BE2C (cell line): ENCODE measurements at regions not wholly inside any gene's neighbourhood (a gene's known extent, or its start where the extent isn't known, plus 50 kb on each side); places are given as distances from the start of the nearest gene placed in this dataset.

ENCODE experiments used
- DNase-seq: peaks from one replicate; pipeline ENCODE4 v3.0.0-alpha.2; 2020
- H3K27me3 ChIP-seq: fragments of 250-450 bp; sonication (Bioruptor Pico); 2 replicates; pipeline ENCODE4 v1.5.1; 2020; ENCODE audit warnings: mild to moderate bottlenecking
- H3K36me3 ChIP-seq: fragments of 250-450 bp; sonication (Bioruptor Pico); 2 replicates; pipeline ENCODE4 v1.5.1; 2020; ENCODE audit warnings: mild to moderate bottlenecking
- H3K4me1 ChIP-seq: fragments of 250-450 bp; sonication (Bioruptor Pico); 2 replicates; pipeline ENCODE4 v1.5.1; 2020
- H3K4me3 ChIP-seq: 2 replicates; pipeline ENCODE4 v1.5.1; 2011; ENCODE audit warnings: low read depth, low read length
- H3K9me3 ChIP-seq: fragments of 250-450 bp; sonication (Bioruptor Pico); 2 replicates; pipeline ENCODE4 v1.5.1; 2020
- TF ChIP-seq, protein P1 (sequence below): IDR thresholded peaks from 2 replicates; pipeline ENCODE4 v1.5.1; 2012; ENCODE audit warnings: mild to moderate bottlenecking, low read depth, low read length

DNA sequence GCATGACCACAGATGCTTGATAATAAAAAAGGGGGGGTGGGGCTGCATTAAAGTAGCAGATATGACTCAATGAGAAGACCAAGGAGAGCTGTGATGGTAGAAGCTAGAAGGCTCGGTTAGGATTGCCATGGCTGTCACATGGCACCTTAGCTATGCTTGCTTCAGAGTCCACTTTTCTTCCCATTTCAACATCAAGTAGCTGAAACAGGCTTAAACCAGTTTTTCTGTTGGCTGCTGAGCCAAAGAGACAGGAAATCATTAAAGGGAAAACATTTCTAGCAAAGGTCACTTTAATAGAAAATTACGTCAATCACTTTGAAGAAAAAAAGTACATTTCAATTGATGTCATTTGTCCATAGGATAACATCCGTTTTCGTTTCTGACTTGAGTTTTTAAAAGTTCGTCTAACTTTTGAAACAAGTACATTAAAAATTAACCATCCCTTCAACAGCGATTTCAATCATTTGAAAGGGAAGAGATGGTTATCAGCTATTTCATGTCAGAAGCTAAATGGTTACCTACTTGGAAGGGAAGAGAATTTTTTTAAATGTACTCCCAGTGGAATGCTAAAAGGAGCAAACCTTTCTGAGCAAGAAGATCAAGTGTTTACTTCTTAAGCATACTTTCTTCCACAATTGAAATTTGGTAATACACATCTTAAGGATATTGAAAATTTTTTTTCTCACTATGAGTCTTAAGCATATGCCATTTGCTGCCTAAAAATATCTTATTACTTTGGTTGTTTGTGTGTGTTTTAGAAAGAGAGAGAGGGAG is 488.1 kb upstream of the PRMT6 start:
- Histone ChIP-seq H3K4me3 (no peak overlapping the region), H3K36me3 (no peaks in the 10 kb centered on the region), H3K4me1 (no peaks in the 10 kb centered on the region), H3K9me3 (no peaks in the 10 kb centered on the region), H3K27me3 (no peaks in the 10 kb centered on the region)
- TF ChIP-seq, protein P1, sequence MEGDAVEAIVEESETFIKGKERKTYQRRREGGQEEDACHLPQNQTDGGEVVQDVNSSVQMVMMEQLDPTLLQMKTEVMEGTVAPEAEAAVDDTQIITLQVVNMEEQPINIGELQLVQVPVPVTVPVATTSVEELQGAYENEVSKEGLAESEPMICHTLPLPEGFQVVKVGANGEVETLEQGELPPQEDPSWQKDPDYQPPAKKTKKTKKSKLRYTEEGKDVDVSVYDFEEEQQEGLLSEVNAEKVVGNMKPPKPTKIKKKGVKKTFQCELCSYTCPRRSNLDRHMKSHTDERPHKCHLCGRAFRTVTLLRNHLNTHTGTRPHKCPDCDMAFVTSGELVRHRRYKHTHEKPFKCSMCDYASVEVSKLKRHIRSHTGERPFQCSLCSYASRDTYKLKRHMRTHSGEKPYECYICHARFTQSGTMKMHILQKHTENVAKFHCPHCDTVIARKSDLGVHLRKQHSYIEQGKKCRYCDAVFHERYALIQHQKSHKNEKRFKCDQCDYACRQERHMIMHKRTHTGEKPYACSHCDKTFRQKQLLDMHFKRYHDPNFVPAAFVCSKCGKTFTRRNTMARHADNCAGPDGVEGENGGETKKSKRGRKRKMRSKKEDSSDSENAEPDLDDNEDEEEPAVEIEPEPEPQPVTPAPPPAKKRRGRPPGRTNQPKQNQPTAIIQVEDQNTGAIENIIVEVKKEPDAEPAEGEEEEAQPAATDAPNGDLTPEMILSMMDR = no peak
- no peak for DNase-seq

DNA sequence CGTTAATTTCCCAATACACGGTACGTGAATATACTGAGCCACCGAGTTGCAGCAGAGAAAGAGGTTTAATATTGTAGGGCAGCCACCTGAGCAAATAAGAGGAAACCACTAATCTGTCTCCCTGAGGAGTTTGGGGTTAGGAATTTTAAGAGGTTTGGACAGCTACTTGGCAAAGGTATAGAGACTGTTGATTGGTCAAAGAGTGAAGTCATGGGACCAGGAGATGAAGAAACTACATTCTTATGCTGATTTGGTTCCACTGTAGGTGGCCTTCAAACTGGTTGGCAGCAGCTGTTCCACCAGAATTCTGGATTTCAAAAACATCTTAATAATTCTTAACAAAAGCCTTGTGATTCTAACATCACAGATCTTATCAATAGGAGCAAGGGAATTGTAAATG is 485.4 kb upstream of the PRMT6 start:
- no peak for DNase-seq
- Histone ChIP-seq H3K9me3 (no peaks in the 10 kb centered on the region), H3K27me3 (no peaks in the 10 kb centered on the region), H3K4me3 (no peak overlapping the region), H3K36me3 (no peaks in the 10 kb centered on the region), H3K4me1 (no peaks in the 10 kb centered on the region)
- TF ChIP-seq, protein P1 = no peak

DNA sequence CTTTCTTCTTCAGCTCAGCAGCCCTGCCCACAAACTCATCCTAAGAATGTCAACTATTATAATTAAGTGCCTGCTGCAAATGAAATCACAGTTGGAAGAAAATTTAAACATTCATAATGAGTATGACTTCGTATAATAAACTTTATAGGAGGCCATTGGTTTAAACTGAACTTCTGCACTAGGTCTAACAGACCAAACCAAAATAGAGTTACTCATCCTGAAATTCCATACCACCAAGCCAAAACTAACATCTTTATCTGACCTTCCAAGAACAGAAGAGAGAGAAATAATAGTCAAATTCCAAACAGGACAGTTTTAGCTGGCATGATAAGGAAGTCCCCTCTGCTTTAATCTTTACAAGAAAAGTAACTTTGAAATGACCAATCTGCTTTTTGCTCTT is 472.4 kb upstream of the PRMT6 start:
- H3K4me3 ChIP-seq = no peak overlapping the region
- no peaks in the 10 kb centered on the region for H3K27me3 ChIP-seq
- no peaks in the 10 kb centered on the region for H3K4me1 ChIP-seq
- no peaks in the 10 kb centered on the region for H3K9me3 ChIP-seq
- TF ChIP-seq, protein P1 = no peak
- DNase-seq = no peak
- no peaks in the 10 kb centered on the region for H3K36me3 ChIP-seq

DNA sequence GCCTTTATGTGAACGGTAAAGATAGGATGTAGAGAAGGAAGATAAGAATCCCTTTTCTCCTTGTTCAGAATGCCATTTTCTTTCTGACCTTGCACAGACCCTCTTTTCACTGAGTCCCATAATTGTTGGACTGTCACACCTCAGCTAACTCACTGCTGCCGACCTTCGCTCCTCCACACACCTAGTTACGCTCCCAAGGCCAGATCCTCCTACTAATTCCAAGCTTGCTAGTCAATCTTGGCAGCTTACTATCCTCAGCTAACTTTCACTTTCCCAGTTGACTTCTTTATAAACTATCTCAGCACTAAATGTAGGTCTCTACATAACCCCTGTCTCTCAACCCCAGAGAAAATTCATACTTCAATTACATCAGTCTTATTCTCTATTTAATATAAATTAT is 471.8 kb upstream of the PRMT6 start:
- no peak for DNase-seq
- H3K4me1 ChIP-seq = no peaks in the 10 kb centered on the region
- TF ChIP-seq, protein P1 = no peak

DNA sequence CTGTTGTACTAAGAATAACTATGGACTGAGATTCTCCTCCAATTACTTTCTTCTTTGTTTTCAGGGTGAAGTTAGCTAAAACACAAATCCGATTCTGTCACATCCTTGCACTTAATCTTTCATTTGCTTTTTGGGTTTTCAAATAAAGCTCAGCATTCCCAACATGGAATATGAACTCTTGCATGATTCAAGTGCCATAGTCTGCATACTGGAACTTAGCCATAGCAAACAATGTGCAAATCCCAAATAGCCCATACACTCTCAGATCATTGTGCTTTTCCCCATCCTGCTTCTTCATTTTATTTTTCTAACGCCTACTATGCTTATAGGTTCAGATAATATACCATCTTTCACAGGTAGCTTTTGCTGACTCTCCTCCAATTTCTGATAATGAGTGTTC is 455.8 kb upstream of the PRMT6 start:
- Histone ChIP-seq H3K36me3 (no peaks in the 10 kb centered on the region), H3K4me1 (no peaks in the 10 kb centered on the region), H3K27me3 (no peaks in the 10 kb centered on the region), H3K4me3 (no peak overlapping the region), H3K9me3 (no peaks in the 10 kb centered on the region)
- no peak for DNase-seq
- TF ChIP-seq, protein P1 = no peak

More for the DNA sequence above, 471.8 kb upstream of the PRMT6 start:
- no peaks in the 10 kb centered on the region for H3K36me3 ChIP-seq
- no peak overlapping the region for H3K4me3 ChIP-seq
- H3K9me3 ChIP-seq = no peaks in the 10 kb centered on the region
- no peaks in the 10 kb centered on the region for H3K27me3 ChIP-seq

DNA sequence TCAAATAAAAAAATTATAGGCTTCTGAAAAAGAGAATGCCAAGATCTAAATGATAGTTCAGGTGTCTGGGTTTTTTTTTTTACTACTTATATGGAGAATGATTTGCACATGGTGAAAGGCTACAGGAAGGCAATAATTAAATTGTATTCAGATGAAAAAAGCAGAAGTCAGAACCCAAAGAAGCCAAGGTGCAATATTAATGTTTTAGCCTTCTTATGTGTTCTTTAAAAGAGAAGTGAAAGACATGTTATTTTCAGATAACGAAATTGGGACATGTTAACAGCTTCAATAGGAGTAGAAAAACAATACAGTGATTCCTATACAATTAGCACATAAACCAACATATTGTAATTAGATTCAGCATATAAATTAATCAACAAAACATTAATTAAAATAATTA is 452.9 kb upstream of the PRMT6 start:
- Histone ChIP-seq H3K36me3 (no peaks in the 10 kb centered on the region), H3K4me3 (no peak overlapping the region), H3K27me3 (no peaks in the 10 kb centered on the region), H3K4me1 (no peaks in the 10 kb centered on the region), H3K9me3 (no peaks in the 10 kb centered on the region)
- no peak for DNase-seq
- TF ChIP-seq, protein P1 = no peak
